ENCODE measurements at regions not wholly inside any gene's neighbourhood (a gene's known extent, or its start where the extent isn't known, plus 50 kb on each side); places are given as distances from the start of the nearest gene placed in this dataset.

DNA sequence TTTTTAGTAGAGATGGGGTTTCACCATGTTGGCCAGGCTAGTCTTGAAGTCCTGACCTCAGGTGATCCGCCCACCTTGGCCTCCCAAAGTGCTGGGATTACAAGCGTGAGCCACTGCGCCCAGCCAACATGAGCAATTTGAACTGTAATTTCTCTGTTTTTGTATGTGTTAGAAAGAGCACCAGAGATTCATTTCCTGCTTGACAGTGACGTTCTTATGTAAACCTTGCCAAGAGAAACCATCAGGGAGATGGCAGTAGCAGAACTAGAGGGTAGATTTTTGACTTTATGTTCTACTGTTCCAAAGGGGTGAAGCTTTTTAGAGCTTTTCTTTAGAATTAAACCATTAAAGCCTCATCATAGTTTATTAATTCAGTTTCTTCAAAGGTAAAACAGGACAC is 148.1 kb upstream of the UMPS start:
- no peak overlapping the region for H3K27ac ChIP-seq (ENCODE audit: low read depth, low read length)
- no peaks in the 10 kb centered on the region for H3K9me3 ChIP-seq (ENCODE audit: low read length)
- peaks cover 4 to 20% of the 10 kb centered on the region in 2 donors for H3K27me3 ChIP-seq (ENCODE audit: control insufficient read depth in 1 of 2, insufficient read depth in 2 of 2, low read length in 2 of 2)
- H3K4me3 ChIP-seq (ENCODE audit: low read depth in 1 of 2, low read length in 2 of 2), result no peak overlapping the region
- H3K36me3 ChIP-seq (ENCODE audit: insufficient read depth, low read length), result no peaks in the 10 kb centered on the region
- H3K9ac ChIP-seq (ENCODE audit: low read length), result no peak overlapping the region
- peaks cover 4% of the 10 kb centered on the region for H3K4me1 ChIP-seq (ENCODE audit: insufficient read depth, low read length)

DNA sequence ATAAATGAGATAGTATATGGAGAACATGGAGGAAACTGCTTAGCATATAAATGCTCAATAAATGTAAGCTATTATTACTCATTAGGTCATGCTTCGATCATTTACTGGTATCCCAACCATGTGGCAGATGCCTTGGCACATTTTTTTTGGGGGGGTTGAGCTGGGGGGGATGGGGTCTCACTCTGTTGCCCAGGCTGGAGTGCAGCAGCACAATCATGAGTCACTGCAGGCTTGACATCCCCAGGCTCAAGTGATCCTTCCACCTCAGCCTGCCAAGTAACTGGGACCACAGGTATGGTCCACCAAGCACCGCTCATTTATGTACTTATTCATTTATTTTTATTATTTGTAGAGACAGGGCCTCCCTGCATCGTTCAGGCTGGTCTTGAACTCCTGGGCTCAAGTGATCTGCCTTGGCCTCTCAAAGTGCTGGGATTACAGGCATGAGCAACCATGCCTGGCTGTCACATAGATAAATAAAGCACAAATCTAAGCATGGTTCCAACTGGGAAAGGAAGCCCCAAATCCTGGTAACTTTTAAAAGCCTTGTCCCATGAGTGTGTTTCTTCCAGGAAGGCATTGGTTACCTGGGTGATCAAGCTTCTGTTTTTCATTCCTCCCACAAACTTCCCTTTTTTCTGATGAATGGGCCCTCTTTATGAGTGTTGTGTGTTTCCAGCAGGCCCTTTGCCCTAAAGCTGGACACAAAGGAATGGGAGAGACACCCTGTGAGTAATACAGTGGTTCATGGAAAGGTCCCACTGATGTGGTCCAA is 147.4 kb upstream of the UMPS start:
- peaks cover 4 to 20% of the 10 kb centered on the region in 2 donors for H3K27me3 ChIP-seq (ENCODE audit: control insufficient read depth in 1 of 2, insufficient read depth in 2 of 2, low read length in 2 of 2)
- H3K36me3 ChIP-seq (ENCODE audit: insufficient read depth, low read length), result no peaks in the 10 kb centered on the region
- H3K4me3 ChIP-seq (ENCODE audit: low read depth in 1 of 2, low read length in 2 of 2), result no peak overlapping the region
- no peak overlapping the region for H3K27ac ChIP-seq (ENCODE audit: low read depth, low read length)
- no peaks in the 10 kb centered on the region for H3K9me3 ChIP-seq (ENCODE audit: low read length)
- no peak overlapping the region for H3K9ac ChIP-seq (ENCODE audit: low read length)
- peaks cover 4% of the 10 kb centered on the region for H3K4me1 ChIP-seq (ENCODE audit: insufficient read depth, low read length)

DNA sequence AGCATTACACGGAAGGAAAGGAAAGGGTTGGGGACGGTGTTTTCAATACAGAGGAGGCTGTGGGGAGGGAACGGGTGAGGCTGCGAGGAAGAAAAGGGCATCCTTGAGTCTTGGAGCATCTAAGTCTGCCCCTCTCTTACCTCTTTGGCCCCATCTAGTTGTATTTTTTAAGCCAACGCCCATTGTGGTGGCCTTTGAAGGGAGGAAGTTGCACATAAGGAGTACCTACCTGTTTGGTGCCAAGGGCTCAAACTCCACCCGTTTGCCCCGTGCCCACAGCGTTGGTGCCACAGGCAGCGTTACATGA is 146.1 kb upstream of the UMPS start:
- peaks cover 4% of the 10 kb centered on the region for H3K4me1 ChIP-seq (ENCODE audit: insufficient read depth, low read length)
- peaks cover 4 to 20% of the 10 kb centered on the region in 2 donors for H3K27me3 ChIP-seq (ENCODE audit: control insufficient read depth in 1 of 2, insufficient read depth in 2 of 2, low read length in 2 of 2)
- H3K36me3 ChIP-seq (ENCODE audit: insufficient read depth, low read length), result no peaks in the 10 kb centered on the region
- no peaks in the 10 kb centered on the region for H3K9me3 ChIP-seq (ENCODE audit: low read length)
- H3K4me3 ChIP-seq (ENCODE audit: low read depth in 1 of 2, low read length in 2 of 2), result peak overlapping the region in 1 of 2 donors; percentile 52
- H3K27ac ChIP-seq (ENCODE audit: low read depth, low read length), result no peak overlapping the region
- H3K9ac ChIP-seq (ENCODE audit: low read length), result no peak overlapping the region

DNA sequence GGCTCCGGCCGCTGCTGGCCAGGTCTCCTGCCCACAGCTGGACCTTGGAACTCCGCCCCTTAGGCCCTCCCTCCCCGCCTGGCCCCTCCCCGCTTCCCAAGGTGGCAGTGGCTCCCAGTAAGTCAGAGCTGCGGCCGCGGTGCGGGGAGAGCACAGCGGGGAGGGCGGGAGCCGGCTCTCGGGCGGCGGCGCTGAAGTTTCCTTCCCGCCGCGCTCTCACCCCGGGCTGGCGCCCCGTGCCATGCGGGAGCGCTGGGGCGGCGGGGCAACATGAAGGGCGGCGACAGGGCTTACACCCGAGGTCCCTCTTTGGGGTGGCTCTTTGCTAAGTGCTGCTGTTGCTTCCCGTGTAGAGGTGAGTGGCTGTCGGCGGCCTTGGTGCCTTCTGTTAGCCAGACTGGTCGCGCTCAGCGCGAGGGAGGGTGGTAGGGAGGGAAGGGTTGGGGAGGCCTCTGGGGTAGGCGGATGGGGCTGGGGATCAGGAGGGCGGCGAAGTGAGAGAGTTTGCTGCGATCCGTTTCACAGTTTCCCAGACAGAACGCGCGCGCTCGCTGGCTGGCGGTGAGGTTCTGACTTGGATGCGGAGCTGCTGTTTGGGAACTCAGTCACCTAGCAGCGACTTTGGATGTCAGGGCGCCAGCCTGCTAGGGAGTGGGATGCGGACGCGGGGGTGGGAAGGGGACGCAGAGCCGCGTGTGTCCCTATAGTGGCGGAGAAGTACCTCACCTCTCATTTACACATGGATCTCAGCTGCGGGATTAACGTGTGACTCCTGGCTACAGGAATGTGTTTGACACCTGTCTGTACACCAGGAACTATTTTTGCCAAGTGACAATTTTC is 145.5 kb upstream of the UMPS start:
- H3K9ac ChIP-seq (ENCODE audit: low read length), result no peak overlapping the region

DNA sequence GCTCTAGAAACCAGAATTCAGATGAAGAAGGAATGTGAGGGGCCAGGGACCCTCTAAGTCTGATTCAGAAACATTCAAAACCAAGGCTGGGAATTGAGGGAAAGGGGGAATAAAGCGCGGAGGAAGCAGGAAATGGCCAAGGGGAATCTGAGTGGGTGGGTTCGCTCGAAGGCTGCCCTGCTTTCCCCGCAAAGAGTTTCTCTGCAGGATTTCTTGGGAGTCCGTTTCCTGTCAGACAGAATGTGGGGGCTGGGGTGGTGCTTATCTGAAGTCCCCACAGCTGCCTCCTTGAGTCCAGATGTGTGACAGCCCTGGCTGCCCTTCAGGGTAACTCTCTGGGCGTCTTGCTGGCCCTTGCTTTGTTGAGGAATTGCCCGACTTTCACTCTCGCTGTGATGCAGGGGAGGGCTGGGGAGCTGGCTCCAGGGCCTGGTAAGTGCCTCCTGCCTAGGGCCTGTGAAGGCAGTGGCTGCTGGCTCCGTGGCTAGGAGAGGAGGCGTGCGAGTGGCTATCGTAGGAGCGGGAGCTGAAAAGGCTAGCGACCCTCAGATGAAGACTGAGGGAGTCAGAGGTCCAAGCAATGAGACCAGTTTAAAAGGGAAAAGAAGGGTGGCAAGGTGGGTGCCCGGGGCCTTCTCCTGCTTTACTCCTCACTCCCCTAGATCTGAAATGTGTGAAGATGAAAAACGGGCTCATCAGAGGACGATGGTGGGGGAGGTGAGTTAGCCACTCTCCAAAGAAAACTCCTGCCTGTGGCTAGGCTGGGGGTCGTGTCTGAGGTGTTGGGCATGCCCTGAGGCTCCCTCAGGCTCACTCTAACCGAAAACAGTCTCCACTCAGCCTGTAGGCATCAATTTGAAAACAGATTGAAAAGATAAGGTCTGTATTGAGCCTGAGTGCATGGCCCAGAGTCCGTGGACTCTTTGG is 143.9 kb upstream of the UMPS start:
- Histone ChIP-seq H3K4me3 (ENCODE audit: low read depth in 1 of 2, low read length in 2 of 2) (no peak overlapping the region), H3K27ac (ENCODE audit: low read depth, low read length) (no peak overlapping the region), H3K9me3 (ENCODE audit: low read length) (no peaks in the 10 kb centered on the region), H3K9ac (ENCODE audit: low read length) (no peak overlapping the region), H3K36me3 (ENCODE audit: insufficient read depth, low read length) (no peaks in the 10 kb centered on the region), H3K27me3 (ENCODE audit: control insufficient read depth in 1 of 2, insufficient read depth in 2 of 2, low read length in 2 of 2) (peaks cover 4 to 20% of the 10 kb centered on the region in 2 donors), H3K4me1 (ENCODE audit: insufficient read depth, low read length) (peaks cover 4% of the 10 kb centered on the region)

More for the DNA sequence above, 145.5 kb upstream of the UMPS start:
- peak overlapping the region; percentile 52 to 62 for H3K4me3 ChIP-seq (ENCODE audit: low read depth in 1 of 2, low read length in 2 of 2)
- peaks cover 4 to 20% of the 10 kb centered on the region in 2 donors for H3K27me3 ChIP-seq (ENCODE audit: control insufficient read depth in 1 of 2, insufficient read depth in 2 of 2, low read length in 2 of 2)
- H3K4me1 ChIP-seq (ENCODE audit: insufficient read depth, low read length), result peaks cover 4% of the 10 kb centered on the region
- no peak overlapping the region for H3K27ac ChIP-seq (ENCODE audit: low read depth, low read length)
- H3K9me3 ChIP-seq (ENCODE audit: low read length), result no peaks in the 10 kb centered on the region
- H3K36me3 ChIP-seq (ENCODE audit: insufficient read depth, low read length), result no peaks in the 10 kb centered on the region

DNA sequence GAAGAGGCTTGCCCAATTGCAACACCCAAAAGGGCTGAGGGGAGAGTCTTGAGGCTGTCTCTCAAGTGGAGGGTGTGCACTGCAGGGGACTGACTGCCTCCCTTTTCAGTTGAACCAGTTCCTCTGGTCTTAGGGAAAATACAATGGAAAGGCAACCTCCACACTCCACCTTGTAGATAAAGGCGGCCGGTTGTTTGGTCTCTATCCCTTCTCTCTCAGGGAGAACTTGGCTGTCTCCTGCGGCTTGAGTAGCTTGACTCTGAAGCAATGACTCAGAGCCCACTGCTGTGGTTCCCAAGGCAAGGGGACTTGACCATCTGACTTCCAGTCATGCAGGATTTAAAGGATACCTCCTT is 143.2 kb upstream of the UMPS start:
- H3K4me3 ChIP-seq (ENCODE audit: low read depth in 1 of 2, low read length in 2 of 2), result no peak overlapping the region
- no peaks in the 10 kb centered on the region for H3K36me3 ChIP-seq (ENCODE audit: insufficient read depth, low read length)
- no peak overlapping the region for H3K27ac ChIP-seq (ENCODE audit: low read depth, low read length)
- no peaks in the 10 kb centered on the region for H3K9me3 ChIP-seq (ENCODE audit: low read length)
- peaks cover 4 to 20% of the 10 kb centered on the region in 2 donors for H3K27me3 ChIP-seq (ENCODE audit: control insufficient read depth in 1 of 2, insufficient read depth in 2 of 2, low read length in 2 of 2)
- H3K9ac ChIP-seq (ENCODE audit: low read length), result no peak overlapping the region
- peaks cover 4% of the 10 kb centered on the region for H3K4me1 ChIP-seq (ENCODE audit: insufficient read depth, low read length)

DNA sequence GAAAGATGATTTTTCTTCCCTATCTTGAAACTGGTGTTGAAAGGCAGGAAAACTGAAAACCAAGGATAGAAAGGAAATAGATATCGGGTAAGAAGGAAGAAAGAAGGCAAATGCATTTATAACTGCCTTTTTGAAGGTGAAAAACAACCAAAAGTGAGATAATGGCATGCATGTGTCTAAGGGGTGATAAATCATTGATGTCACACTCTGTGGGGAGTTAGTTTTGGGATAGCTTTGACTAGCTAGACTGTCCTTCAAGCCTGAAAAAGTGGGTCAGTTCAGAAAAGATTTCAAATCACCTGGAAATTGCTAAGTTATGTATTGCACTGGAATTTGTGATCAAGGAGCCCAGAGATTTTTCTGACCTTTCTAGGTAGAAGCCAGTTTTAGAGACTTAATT is 142.2 kb upstream of the UMPS start:
- no peak overlapping the region for H3K4me3 ChIP-seq (ENCODE audit: low read depth in 1 of 2, low read length in 2 of 2)
- peaks cover 4% of the 10 kb centered on the region for H3K4me1 ChIP-seq (ENCODE audit: insufficient read depth, low read length)
- no peaks in the 10 kb centered on the region for H3K9me3 ChIP-seq (ENCODE audit: low read length)
- H3K27me3 ChIP-seq (ENCODE audit: control insufficient read depth in 1 of 2, insufficient read depth in 2 of 2, low read length in 2 of 2), result peaks cover 4 to 20% of the 10 kb centered on the region in 2 donors
- no peak overlapping the region for H3K27ac ChIP-seq (ENCODE audit: low read depth, low read length)
- H3K36me3 ChIP-seq (ENCODE audit: insufficient read depth, low read length), result no peaks in the 10 kb centered on the region
- H3K9ac ChIP-seq (ENCODE audit: low read length), result no peak overlapping the region

DNA sequence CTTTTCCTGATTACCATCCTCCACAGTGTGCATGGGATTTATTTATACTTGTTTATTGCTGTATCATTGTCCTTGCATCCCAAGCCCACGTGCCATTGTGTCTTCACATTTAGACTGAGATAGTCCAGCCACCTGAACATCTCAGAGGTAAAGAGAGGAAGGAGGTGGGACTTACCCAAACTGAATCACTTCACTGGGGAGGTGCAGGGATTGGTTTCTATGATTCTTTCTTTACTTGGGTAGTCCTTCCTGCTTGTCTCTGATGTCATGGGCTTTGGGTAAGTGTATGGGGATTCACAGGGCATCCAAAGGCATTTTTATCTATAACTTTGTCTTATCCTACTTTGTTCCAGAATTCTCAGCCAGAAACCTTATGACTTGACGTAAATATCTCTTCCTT is 141.5 kb upstream of the UMPS start:
- peaks cover 4 to 20% of the 10 kb centered on the region in 2 donors for H3K27me3 ChIP-seq (ENCODE audit: control insufficient read depth in 1 of 2, insufficient read depth in 2 of 2, low read length in 2 of 2)

DNA sequence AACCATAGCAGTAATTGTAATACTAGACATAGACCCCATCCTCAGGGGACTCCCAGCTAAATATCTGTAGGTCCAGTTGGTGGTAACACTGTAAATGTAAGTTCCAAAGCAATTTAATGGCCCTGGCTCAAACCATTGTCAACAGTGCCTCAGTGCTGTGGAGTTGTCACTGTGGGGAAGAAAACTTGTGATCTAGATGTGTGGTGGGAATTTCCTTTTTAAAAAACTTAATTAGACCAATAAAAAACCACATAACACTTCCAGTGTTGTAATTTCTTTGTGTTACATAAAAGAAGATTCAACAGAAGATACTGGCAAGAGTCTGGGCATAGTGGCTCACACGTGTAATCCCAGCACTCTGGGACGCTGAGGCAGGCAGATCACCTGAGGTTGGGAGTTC is 138.6 kb upstream of the UMPS start:
- Histone ChIP-seq H3K9me3 (ENCODE audit: low read length) (no peaks in the 10 kb centered on the region), H3K27me3 (ENCODE audit: control insufficient read depth in 1 of 2, insufficient read depth in 2 of 2, low read length in 2 of 2) (no peaks in the 10 kb centered on the region), H3K4me3 (ENCODE audit: low read depth in 1 of 2, low read length in 2 of 2) (no peak overlapping the region), H3K36me3 (ENCODE audit: insufficient read depth, low read length) (no peaks in the 10 kb centered on the region), H3K9ac (ENCODE audit: low read length) (no peak overlapping the region), H3K27ac (ENCODE audit: low read depth, low read length) (no peak overlapping the region), H3K4me1 (ENCODE audit: insufficient read depth, low read length) (no peaks in the 10 kb centered on the region)

More for the DNA sequence above, 141.5 kb upstream of the UMPS start:
- Histone ChIP-seq H3K27ac (ENCODE audit: low read depth, low read length) (no peak overlapping the region), H3K4me1 (ENCODE audit: insufficient read depth, low read length) (peaks cover 4% of the 10 kb centered on the region), H3K9me3 (ENCODE audit: low read length) (no peaks in the 10 kb centered on the region), H3K36me3 (ENCODE audit: insufficient read depth, low read length) (no peaks in the 10 kb centered on the region), H3K9ac (ENCODE audit: low read length) (no peak overlapping the region), H3K4me3 (ENCODE audit: low read depth in 1 of 2, low read length in 2 of 2) (no peak overlapping the region)

DNA sequence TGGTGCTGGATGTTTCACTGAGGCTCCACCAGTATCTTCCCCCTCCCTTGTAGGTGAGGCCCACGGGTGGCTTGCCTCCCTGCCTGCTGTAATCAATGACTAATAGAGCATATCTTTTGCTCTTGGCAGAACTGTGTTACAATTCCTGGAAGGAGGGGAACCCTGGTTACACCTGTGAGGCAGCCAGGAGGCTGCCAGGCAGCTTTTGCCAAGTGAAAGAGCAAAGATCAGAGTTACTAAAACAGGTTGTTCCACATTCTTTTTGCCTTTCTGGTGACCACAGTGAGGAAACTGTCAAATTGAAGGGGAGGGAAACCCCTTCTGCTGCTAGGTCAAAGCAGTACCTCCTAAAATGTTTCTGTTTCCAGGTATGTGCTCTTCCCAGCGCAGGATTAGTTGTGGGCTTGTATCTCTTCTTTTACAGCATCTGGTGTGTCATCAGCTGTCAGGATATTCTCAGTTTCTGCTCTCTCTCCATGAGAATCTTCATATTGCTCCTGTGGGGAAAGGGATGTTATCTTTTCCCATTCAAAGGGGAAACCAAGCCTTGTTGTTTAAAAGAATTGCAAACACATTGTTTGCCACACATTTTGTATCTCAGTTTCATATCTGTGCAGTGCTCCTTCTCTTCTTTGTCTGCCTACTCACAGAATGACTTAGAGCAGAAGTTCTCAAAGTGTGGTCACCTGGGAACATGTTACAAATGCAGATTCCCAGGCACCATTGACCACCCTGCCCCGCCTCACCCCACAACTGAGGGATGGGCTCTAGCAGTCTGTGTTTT is 137.4 kb upstream of the UMPS start:
- no peak overlapping the region for H3K9ac ChIP-seq (ENCODE audit: low read length)
- no peak overlapping the region for H3K4me3 ChIP-seq (ENCODE audit: low read depth in 1 of 2, low read length in 2 of 2)
- no peaks in the 10 kb centered on the region for H3K9me3 ChIP-seq (ENCODE audit: low read length)
- no peaks in the 10 kb centered on the region for H3K27me3 ChIP-seq (ENCODE audit: control insufficient read depth in 1 of 2, insufficient read depth in 2 of 2, low read length in 2 of 2)
- no peaks in the 10 kb centered on the region for H3K4me1 ChIP-seq (ENCODE audit: insufficient read depth, low read length)
- no peak overlapping the region for H3K27ac ChIP-seq (ENCODE audit: low read depth, low read length)
- H3K36me3 ChIP-seq (ENCODE audit: insufficient read depth, low read length), result no peaks in the 10 kb centered on the region

All from muscle layer of colon (tissue), 2 donors.